ENCODE measurements at regions not wholly inside any gene's neighbourhood (a gene's known extent, or its start where the extent isn't known, plus 50 kb on each side); places are given as distances from the start of the nearest gene placed in this dataset.

DNA sequence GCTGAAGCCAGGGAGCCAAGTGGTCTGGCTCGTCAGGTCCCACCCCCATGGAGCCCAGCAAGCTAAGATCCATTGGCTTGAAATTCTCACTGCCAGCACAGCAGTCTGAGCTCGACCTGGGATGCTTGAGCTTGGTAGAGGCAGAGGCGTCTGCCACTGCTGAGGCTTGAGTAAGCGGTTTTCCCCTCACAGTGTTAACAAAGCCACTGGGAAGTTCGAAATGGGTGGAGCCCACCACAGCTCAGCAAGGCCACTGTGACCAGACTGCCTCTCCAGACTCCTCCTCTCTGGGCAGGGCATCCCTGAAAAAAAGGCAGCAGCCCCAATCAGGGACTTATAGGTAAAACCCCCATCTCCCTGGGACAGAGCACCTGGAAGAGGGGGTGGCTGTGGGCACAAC is 353.8 kb downstream of the NAP1L3 start:
- TF ChIP-seq, protein P1, sequence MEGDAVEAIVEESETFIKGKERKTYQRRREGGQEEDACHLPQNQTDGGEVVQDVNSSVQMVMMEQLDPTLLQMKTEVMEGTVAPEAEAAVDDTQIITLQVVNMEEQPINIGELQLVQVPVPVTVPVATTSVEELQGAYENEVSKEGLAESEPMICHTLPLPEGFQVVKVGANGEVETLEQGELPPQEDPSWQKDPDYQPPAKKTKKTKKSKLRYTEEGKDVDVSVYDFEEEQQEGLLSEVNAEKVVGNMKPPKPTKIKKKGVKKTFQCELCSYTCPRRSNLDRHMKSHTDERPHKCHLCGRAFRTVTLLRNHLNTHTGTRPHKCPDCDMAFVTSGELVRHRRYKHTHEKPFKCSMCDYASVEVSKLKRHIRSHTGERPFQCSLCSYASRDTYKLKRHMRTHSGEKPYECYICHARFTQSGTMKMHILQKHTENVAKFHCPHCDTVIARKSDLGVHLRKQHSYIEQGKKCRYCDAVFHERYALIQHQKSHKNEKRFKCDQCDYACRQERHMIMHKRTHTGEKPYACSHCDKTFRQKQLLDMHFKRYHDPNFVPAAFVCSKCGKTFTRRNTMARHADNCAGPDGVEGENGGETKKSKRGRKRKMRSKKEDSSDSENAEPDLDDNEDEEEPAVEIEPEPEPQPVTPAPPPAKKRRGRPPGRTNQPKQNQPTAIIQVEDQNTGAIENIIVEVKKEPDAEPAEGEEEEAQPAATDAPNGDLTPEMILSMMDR (IDR thresholded peaks at IDR 0.05; ENCODE audit: poor library complexity, severe bottlenecking) = no peak
- TF ChIP-seq, protein P2, sequence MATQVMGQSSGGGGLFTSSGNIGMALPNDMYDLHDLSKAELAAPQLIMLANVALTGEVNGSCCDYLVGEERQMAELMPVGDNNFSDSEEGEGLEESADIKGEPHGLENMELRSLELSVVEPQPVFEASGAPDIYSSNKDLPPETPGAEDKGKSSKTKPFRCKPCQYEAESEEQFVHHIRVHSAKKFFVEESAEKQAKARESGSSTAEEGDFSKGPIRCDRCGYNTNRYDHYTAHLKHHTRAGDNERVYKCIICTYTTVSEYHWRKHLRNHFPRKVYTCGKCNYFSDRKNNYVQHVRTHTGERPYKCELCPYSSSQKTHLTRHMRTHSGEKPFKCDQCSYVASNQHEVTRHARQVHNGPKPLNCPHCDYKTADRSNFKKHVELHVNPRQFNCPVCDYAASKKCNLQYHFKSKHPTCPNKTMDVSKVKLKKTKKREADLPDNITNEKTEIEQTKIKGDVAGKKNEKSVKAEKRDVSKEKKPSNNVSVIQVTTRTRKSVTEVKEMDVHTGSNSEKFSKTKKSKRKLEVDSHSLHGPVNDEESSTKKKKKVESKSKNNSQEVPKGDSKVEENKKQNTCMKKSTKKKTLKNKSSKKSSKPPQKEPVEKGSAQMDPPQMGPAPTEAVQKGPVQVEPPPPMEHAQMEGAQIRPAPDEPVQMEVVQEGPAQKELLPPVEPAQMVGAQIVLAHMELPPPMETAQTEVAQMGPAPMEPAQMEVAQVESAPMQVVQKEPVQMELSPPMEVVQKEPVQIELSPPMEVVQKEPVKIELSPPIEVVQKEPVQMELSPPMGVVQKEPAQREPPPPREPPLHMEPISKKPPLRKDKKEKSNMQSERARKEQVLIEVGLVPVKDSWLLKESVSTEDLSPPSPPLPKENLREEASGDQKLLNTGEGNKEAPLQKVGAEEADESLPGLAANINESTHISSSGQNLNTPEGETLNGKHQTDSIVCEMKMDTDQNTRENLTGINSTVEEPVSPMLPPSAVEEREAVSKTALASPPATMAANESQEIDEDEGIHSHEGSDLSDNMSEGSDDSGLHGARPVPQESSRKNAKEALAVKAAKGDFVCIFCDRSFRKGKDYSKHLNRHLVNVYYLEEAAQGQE (IDR thresholded peaks at IDR 0.05; ENCODE audit: borderline replicate concordance) = no peak
- TF ChIP-seq EP300 (conservative IDR thresholded peaks at IDR 0.05; ENCODE audit: poor library complexity, severe bottlenecking) (no peak), POLR2AphosphoS5 (IDR thresholded peaks at IDR 0.05) (no peak)

All from neural cell (in vitro differentiated cells).